ENCODE measurements at regions not wholly inside any gene's neighbourhood (a gene's known extent, or its start where the extent isn't known, plus 50 kb on each side); places are given as distances from the start of the nearest gene placed in this dataset.
"Not testable (repeated sequence)": the region's sequence is repeated elsewhere in the genome, so short reads cannot be mapped to it uniquely, and the experiment has no call there.

DNA sequence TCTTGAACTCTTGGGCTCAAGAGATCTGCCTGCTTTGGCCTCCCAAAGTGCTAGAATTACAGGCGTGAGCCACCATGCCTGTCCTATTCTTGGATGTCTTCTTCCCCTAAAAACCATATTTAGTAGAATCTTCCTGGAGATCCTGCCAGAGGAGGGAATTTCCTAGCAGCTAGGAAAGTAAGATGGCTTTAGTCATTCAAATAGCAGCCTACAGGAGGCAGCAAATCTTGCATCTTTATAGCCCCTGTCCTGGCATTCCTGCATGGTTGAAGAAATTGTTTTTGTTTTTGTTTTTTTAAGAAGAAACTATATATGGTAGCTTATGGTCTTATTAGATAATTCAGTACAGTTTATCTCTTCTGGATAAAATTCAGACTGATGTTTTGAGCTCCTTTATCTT is 83.2 kb upstream of the AGTPBP1 start:
- H3K9me3 ChIP-seq (ENCODE audit: low read length); H3K9ac ChIP-seq (ENCODE audit: insufficient read depth, low read depth, low read length); H3K4me1 ChIP-seq (ENCODE audit: insufficient read depth, low read length); DNase-seq (ENCODE audit: low spot score); H3K4me2 ChIP-seq (ENCODE audit: low read depth, low read length); H3K27me3 ChIP-seq (ENCODE audit: control insufficient read depth in 1 of 2, insufficient read depth in 2 of 2, low read length in 2 of 2); H3K4me3 ChIP-seq (replicated peaks in 1 of 3; ENCODE audit: insufficient read depth in 1 of 3, low read depth in 2 of 3, low read length in 3 of 3); H4K20me1 ChIP-seq (ENCODE audit: insufficient read depth, low read length); H3K79me2 ChIP-seq (ENCODE audit: insufficient read depth, low read length); FAIRE-seq; H3K36me3 ChIP-seq (replicated peaks in 1 of 2; ENCODE audit: control insufficient read depth in 1 of 2, insufficient read depth in 2 of 2, low read length in 2 of 2); in situ Hi-C loops (cut with HindIII; ENCODE audit: extremely low pct_ligation_motif_present, low pct_unique_long_range_greater_than_20kb); H3K27ac ChIP-seq (ENCODE audit: extremely low read length, insufficient read depth, low read length); BruUV-seq (replicated peaks); POLR2A ChIA-PET; intact Hi-C loops (cut with micrococcal nuclease; ENCODE audit: unreplicated experiment); H2AFZ ChIP-seq (ENCODE audit: low read length): not testable (repeated sequence)
- WGBS (ENCODE audit: low lambda C conversion rate): 63% methylated on average over 1 of the region's 1 CpG
- CTCF ChIA-PET (ENCODE audit: low intra/inter-chr PET ratio, low total read pairs): interaction anchor here (0.6 kb wide), 1 partner anchor 75 kb away, joined by 3 read pairs; no protein-coding TSS in a partner anchor
- TF ChIP-seq TEAD3 (CRISPR knock-in tag; optimal IDR thresholded peaks at IDR 0.05; ENCODE audit: borderline replicate concordance): peak; percentile 32
- TF ChIP-seq, protein P1, sequence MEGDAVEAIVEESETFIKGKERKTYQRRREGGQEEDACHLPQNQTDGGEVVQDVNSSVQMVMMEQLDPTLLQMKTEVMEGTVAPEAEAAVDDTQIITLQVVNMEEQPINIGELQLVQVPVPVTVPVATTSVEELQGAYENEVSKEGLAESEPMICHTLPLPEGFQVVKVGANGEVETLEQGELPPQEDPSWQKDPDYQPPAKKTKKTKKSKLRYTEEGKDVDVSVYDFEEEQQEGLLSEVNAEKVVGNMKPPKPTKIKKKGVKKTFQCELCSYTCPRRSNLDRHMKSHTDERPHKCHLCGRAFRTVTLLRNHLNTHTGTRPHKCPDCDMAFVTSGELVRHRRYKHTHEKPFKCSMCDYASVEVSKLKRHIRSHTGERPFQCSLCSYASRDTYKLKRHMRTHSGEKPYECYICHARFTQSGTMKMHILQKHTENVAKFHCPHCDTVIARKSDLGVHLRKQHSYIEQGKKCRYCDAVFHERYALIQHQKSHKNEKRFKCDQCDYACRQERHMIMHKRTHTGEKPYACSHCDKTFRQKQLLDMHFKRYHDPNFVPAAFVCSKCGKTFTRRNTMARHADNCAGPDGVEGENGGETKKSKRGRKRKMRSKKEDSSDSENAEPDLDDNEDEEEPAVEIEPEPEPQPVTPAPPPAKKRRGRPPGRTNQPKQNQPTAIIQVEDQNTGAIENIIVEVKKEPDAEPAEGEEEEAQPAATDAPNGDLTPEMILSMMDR (CRISPR knock-in tag; IDR thresholded peaks at IDR 0.05): peak; percentile 28; the same call in 1 of the 2 replicates
- 0 out of 3 replicates have a peak, but pooled peaks have one; percentile 46 for ATAC-seq

DNA sequence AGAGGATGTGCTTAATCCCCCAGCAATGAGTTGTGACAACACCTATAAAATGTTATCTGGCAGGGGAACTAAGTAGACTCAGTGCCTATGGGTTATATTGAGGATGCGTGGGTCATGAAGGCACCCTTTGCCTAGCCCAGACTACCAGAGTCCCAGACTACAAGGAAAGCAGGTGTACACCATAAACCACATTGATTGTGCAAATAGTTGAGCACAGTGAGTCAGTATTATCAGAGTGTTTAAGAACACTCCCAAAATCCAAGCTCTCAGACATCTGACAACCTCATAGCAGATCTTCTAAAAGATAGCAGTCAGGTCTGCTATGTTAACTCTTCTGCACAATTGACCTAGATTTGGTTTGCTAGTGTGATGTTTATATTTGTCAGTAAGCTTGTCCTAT is 92.8 kb upstream of the AGTPBP1 start:
- in situ Hi-C loops (cut with HindIII; ENCODE audit: extremely low pct_ligation_motif_present, low pct_unique_long_range_greater_than_20kb): loop anchor here (10.0 kb wide), 1 partner anchor 1940 kb away; no protein-coding TSS in a partner anchor
- H2AFZ ChIP-seq (ENCODE audit: low read length); H3K36me3 ChIP-seq (replicated peaks in 1 of 2; ENCODE audit: control insufficient read depth in 1 of 2, insufficient read depth in 2 of 2, low read length in 2 of 2); DNase-seq (ENCODE audit: low spot score); BruUV-seq (replicated peaks); ATAC-seq; H3K79me2 ChIP-seq (ENCODE audit: insufficient read depth, low read length); H4K20me1 ChIP-seq (ENCODE audit: insufficient read depth, low read length); H3K27ac ChIP-seq (ENCODE audit: extremely low read length, insufficient read depth, low read length); H3K4me3 ChIP-seq (replicated peaks in 1 of 3; ENCODE audit: insufficient read depth in 1 of 3, low read depth in 2 of 3, low read length in 3 of 3); POLR2A ChIA-PET; CTCF ChIA-PET (ENCODE audit: low intra/inter-chr PET ratio, low total read pairs); H3K4me2 ChIP-seq (ENCODE audit: low read depth, low read length); H3K9me3 ChIP-seq (ENCODE audit: low read length); FAIRE-seq; H3K27me3 ChIP-seq (ENCODE audit: control insufficient read depth in 1 of 2, insufficient read depth in 2 of 2, low read length in 2 of 2); intact Hi-C loops (cut with micrococcal nuclease; ENCODE audit: unreplicated experiment); H3K9ac ChIP-seq (ENCODE audit: insufficient read depth, low read depth, low read length); H3K4me1 ChIP-seq (ENCODE audit: insufficient read depth, low read length): not testable (repeated sequence)
- no CpG with 5 or more reads among the region's 1 CpG for WGBS (ENCODE audit: low lambda C conversion rate)
